Suprapubic skin (tissue), 3 donors: ENCODE measurements at regions not wholly inside any gene's neighbourhood (a gene's known extent, or its start where the extent isn't known, plus 50 kb on each side); places are given as distances from the start of the nearest gene placed in this dataset.

ENCODE experiments used
- CTCF ChIP-seq, 2 donors: fragments of 200-600 bp in 1 of 2; fragments of 450-650 bp in 1 of 2; sonication (generic) in 1 of 2; IDR thresholded peaks; one replicate each; pipeline ENCODE4 v1.5.1; 2016 to 2019; ENCODE audit warnings: antibody characterized with exemption in 2 of 2, mild to moderate bottlenecking in 1 of 2, moderate library complexity in 1 of 2
- EP300 ChIP-seq: sonication (generic); formaldehyde crosslinking; IDR thresholded peaks from one replicate; pipeline ENCODE4 v1.6.1; 2017; ENCODE audit warnings: antibody characterized with exemption
- POLR2A ChIP-seq, 2 donors: fragments of 450-650 bp; IDR thresholded peaks; one replicate each; pipeline ENCODE4 v1.6.1; 2017; ENCODE audit warnings: antibody characterized with exemption in 2 of 2, mild to moderate bottlenecking in 2 of 2, moderate library complexity in 2 of 2

- TF ChIP-seq POLR2A (IDR thresholded peaks at IDR 0.05): no peak
- TF ChIP-seq CTCF (IDR thresholded peaks at IDR 0.05): no peak
- TF ChIP-seq EP300: no peak
These were observed 74.2 kb upstream of the ADAMTS18 start for GRCh38 chr16:77509051-77509450.
